HG03439 (cell line): ENCODE measurements at regions not wholly inside any gene's neighbourhood (a gene's known extent, or its start where the extent isn't known, plus 50 kb on each side); places are given as distances from the start of the nearest gene placed in this dataset.

Experiments
- ATAC-seq: cut with Tn5 transposase; IDR thresholded peaks from one replicate; pipeline ENCODE4 v1.9.1; 2021; ENCODE audit warnings: mild to moderate bottlenecking, moderate library complexity; ENCODE audit not compliant: unreplicated experiment

- no peak for ATAC-seq
These were observed 186.8 kb upstream of the PRR20A start for GRCh38 chr13:56953965-56954364.

GRCh38 chr13:56975647-56976046 is 165.1 kb upstream of the PRR20A start:
- no peak for ATAC-seq

GRCh38 chr13:56980856-56981255 is 159.9 kb upstream of the PRR20A start:
- ATAC-seq = no peak

- no peak for ATAC-seq
These were observed 154.6 kb upstream of the PRR20A start for GRCh38 chr13:56986121-56986520.

GRCh38 chr13:56988543-56988942 is 152.2 kb upstream of the PRR20A start:
- ATAC-seq = no peak

- no peak for ATAC-seq
These were observed 137.0 kb upstream of the PRR20A start for GRCh38 chr13:57003682-57004081.

- no peak for ATAC-seq
These were observed 123.4 kb upstream of the PRR20A start for GRCh38 chr13:57017357-57017756.

- no peak for ATAC-seq
These were observed 121.8 kb upstream of the PRR20A start for GRCh38 chr13:57018915-57019314.

GRCh38 chr13:57030671-57031070 is 110.0 kb upstream of the PRR20A start:
- ATAC-seq = no peak

GRCh38 chr13:57036290-57036689 is 104.4 kb upstream of the PRR20A start:
- no peak for ATAC-seq

GRCh38 chr13:57044910-57045309 is 95.8 kb upstream of the PRR20A start:
- no peak for ATAC-seq

GRCh38 chr13:57045826-57046546 is 94.7 kb upstream of the PRR20A start:
- no peak for ATAC-seq

- no peak for ATAC-seq
These were observed 84.0 kb upstream of the PRR20A start for GRCh38 chr13:57056601-57057180.

- ATAC-seq = no peak
These were observed 77.7 kb upstream of the PRR20A start for GRCh38 chr13:57063007-57063406.

- no peak for ATAC-seq
These were observed 66.7 kb upstream of the PRR20A start for GRCh38 chr13:57073983-57074382.

- ATAC-seq = no peak
These were observed 65.1 kb upstream of the PRR20A start for GRCh38 chr13:57075588-57075987.

- no peak for ATAC-seq
These were observed 53.7 kb upstream of the PRR20A start for GRCh38 chr13:57087006-57087405.
